SU-DHL-6 (cell line): ENCODE measurements at regions not wholly inside any gene's neighbourhood (a gene's known extent, or its start where the extent isn't known, plus 50 kb on each side); places are given as distances from the start of the nearest gene placed in this dataset.

ENCODE experiments used
- H2AFZ ChIP-seq: fragments of 200-600 bp; sonication (generic); 2 replicates; pipeline ENCODE4 v1.6.1; 2014; ENCODE audit warnings: low read depth, mild to moderate bottlenecking, moderate library complexity, mixed read lengths, antibody characterized with exemption, low read length; ENCODE audit not compliant: severe bottlenecking
- H3F3A ChIP-seq: fragments of 200-600 bp; shearing (Covaris generic); 2 replicates; pipeline ENCODE4 v1.6.0; 2016; ENCODE audit warnings: antibody characterized with exemption, mild to moderate bottlenecking; ENCODE audit not compliant: insufficient read depth
- H3K27ac ChIP-seq: fragments of 200-600 bp; sonication (generic); 2 replicates; pipeline ENCODE4 v1.5.1; 2016; ENCODE audit warnings: low read depth, mild to moderate bottlenecking, low read length, moderate library complexity, mixed read lengths
- H3K27me3 ChIP-seq: fragments of 200-600 bp; sonication (generic), shearing (Covaris generic); 2 replicates; pipeline ENCODE4 v1.6.0; 2014; ENCODE audit warnings: mild to moderate bottlenecking, low read length
- H3K36me3 ChIP-seq: fragments of 200-600 bp; sonication (generic); 2 replicates; pipeline ENCODE4 v1.6.1; 2014; ENCODE audit warnings: mild to moderate bottlenecking, low read length, mixed read lengths
- H3K4me2 ChIP-seq: fragments of 300-600, 200-600 bp; shearing (Covaris generic), sonication (generic); 2 replicates; pipeline ENCODE4 v1.6.0; 2014; ENCODE audit warnings: low read length, low read depth, mild to moderate bottlenecking; ENCODE audit not compliant: poor library complexity, severe bottlenecking
- H3K4me3 ChIP-seq: fragments of 200-600 bp; sonication (generic); 2 replicates; pipeline ENCODE4 v1.5.1; 2014; ENCODE audit warnings: antibody characterized with exemption, low read length, mild to moderate bottlenecking, mixed read lengths; ENCODE audit not compliant: insufficient read depth, poor library complexity, severe bottlenecking
- H3K79me2 ChIP-seq: fragments of 200-600 bp; sonication (generic); 2 replicates; pipeline ENCODE4 v1.6.1; 2014; ENCODE audit warnings: mild to moderate bottlenecking, low read length, moderate library complexity; ENCODE audit not compliant: insufficient read depth
- H3K9ac ChIP-seq: fragments of 200-600 bp; sonication (generic); 2 replicates; pipeline ENCODE4 v1.7.0; 2014; ENCODE audit warnings: mild to moderate bottlenecking, low read length
- H3K9me2 ChIP-seq: fragments of 200-600 bp; sonication (generic); replicated peaks from 2 replicates; pipeline ENCODE4 v1.6.1; 2014; ENCODE audit warnings: low read length; ENCODE audit not compliant: insufficient read depth
- H3K9me3 ChIP-seq: fragments of 200-600 bp; sonication (generic); 2 replicates; pipeline ENCODE4 v1.6.1; 2014; ENCODE audit warnings: low read length, mixed read lengths; ENCODE audit not compliant: insufficient read depth
- H4K20me1 ChIP-seq: fragments of 200-600 bp; sonication (generic); 2 replicates; pipeline ENCODE4 v1.6.1; 2014; ENCODE audit warnings: low read depth, mild to moderate bottlenecking, antibody characterized with exemption, low read length, moderate library complexity, mixed read lengths
- CTCF ChIP-seq: fragments of 200-600 bp; sonication (generic); IDR thresholded peaks from one replicate; pipeline ENCODE4 v1.5.1; 2017; ENCODE audit warnings: antibody characterized with exemption, mild to moderate bottlenecking, low read length, moderate library complexity; ENCODE audit not compliant: insufficient read depth, poor library complexity, severe bottlenecking
- EZH2phosphoT487 ChIP-seq: fragments of 200-600 bp; sonication (generic), shearing (Covaris generic); conservative IDR thresholded peaks from 2 replicates; pipeline ENCODE4 v1.6.1; 2018; ENCODE audit warnings: mild to moderate bottlenecking, antibody characterized with exemption, low read length, moderate library complexity, mixed read lengths

- Histone ChIP-seq H3K9me3 (no peaks in the 10 kb centered on the region; the same call in 1 of the 2 replicates), H2AFZ (no peak overlapping the region), H3K27ac (no peak overlapping the region), H3K9me2 (no peaks in the 10 kb centered on the region), H3K4me2 (no peak overlapping the region), H3K79me2 (no peaks in the 10 kb centered on the region), H3K9ac (no peak overlapping the region), H3F3A (no peaks in the 10 kb centered on the region), H3K27me3 (no peaks in the 10 kb centered on the region), H4K20me1 (no peaks in the 10 kb centered on the region), H3K36me3 (no peaks in the 10 kb centered on the region), H3K4me3 (no peak overlapping the region)
- TF ChIP-seq EZH2phosphoT487, result no peak
- no peak for TF ChIP-seq CTCF
These were observed 298.0 kb upstream of the KITLG start for GRCh38 chr12:88878295-88878694.

GRCh38 chr12:88876857-88877256 is 296.6 kb upstream of the KITLG start:
- Histone ChIP-seq H3K27ac (no peak overlapping the region), H3K4me2 (no peak overlapping the region), H3K27me3 (no peaks in the 10 kb centered on the region), H3K36me3 (no peaks in the 10 kb centered on the region), H3K9ac (no peak overlapping the region), H3F3A (no peaks in the 10 kb centered on the region), H3K79me2 (no peaks in the 10 kb centered on the region), H3K9me2 (no peaks in the 10 kb centered on the region), H4K20me1 (no peaks in the 10 kb centered on the region), H2AFZ (no peak overlapping the region), H3K9me3 (no peaks in the 10 kb centered on the region), H3K4me3 (no peak overlapping the region)
- TF ChIP-seq EZH2phosphoT487 (no peak), CTCF (no peak)

GRCh38 chr12:88870000-88870737 is 289.9 kb upstream of the KITLG start:
- Histone ChIP-seq H3K9me2 (no peaks in the 10 kb centered on the region), H2AFZ (no peak overlapping the region), H3K9ac (no peak overlapping the region), H3F3A (no peaks in the 10 kb centered on the region), H3K36me3 (no peaks in the 10 kb centered on the region), H3K9me3 (no peaks in the 10 kb centered on the region), H3K27me3 (no peaks in the 10 kb centered on the region), H3K4me2 (no peak overlapping the region), H4K20me1 (no peaks in the 10 kb centered on the region), H3K27ac (no peak overlapping the region), H3K79me2 (no peaks in the 10 kb centered on the region), H3K4me3 (no peak overlapping the region)
- TF ChIP-seq EZH2phosphoT487 (no peak), CTCF (no peak)
